ENCODE measurements at regions not wholly inside any gene's neighbourhood (a gene's known extent, or its start where the extent isn't known, plus 50 kb on each side); places are given as distances from the start of the nearest gene placed in this dataset.

GRCh38 chr18:71809711-71810110 is 734.4 kb downstream of the CBLN2 start:
- TF ChIP-seq TAF1 (IDR thresholded peaks at IDR 0.05; ENCODE audit: low read depth): no peak
- TF ChIP-seq EGR1 (IDR thresholded peaks at IDR 0.05): no peak
- no peak for TF ChIP-seq ZBTB7A (IDR thresholded peaks at IDR 0.05; ENCODE audit: low read depth)
- TF ChIP-seq USF1 (IDR thresholded peaks at IDR 0.05): no peak
- no peak for TF ChIP-seq FOXM1 (IDR thresholded peaks at IDR 0.05; ENCODE audit: borderline replicate concordance, low read depth)
- TF ChIP-seq, protein P1, sequence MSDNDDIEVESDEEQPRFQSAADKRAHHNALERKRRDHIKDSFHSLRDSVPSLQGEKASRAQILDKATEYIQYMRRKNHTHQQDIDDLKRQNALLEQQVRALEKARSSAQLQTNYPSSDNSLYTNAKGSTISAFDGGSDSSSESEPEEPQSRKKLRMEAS (IDR thresholded peaks at IDR 0.05): no peak
- TF ChIP-seq EP300 (IDR thresholded peaks at IDR 0.05; ENCODE audit: borderline replicate concordance): no peak
- no peak for TF ChIP-seq NFIC (IDR thresholded peaks at IDR 0.05)
- no peak for TF ChIP-seq TEAD4 (IDR thresholded peaks at IDR 0.05)
- TF ChIP-seq, protein P2, sequence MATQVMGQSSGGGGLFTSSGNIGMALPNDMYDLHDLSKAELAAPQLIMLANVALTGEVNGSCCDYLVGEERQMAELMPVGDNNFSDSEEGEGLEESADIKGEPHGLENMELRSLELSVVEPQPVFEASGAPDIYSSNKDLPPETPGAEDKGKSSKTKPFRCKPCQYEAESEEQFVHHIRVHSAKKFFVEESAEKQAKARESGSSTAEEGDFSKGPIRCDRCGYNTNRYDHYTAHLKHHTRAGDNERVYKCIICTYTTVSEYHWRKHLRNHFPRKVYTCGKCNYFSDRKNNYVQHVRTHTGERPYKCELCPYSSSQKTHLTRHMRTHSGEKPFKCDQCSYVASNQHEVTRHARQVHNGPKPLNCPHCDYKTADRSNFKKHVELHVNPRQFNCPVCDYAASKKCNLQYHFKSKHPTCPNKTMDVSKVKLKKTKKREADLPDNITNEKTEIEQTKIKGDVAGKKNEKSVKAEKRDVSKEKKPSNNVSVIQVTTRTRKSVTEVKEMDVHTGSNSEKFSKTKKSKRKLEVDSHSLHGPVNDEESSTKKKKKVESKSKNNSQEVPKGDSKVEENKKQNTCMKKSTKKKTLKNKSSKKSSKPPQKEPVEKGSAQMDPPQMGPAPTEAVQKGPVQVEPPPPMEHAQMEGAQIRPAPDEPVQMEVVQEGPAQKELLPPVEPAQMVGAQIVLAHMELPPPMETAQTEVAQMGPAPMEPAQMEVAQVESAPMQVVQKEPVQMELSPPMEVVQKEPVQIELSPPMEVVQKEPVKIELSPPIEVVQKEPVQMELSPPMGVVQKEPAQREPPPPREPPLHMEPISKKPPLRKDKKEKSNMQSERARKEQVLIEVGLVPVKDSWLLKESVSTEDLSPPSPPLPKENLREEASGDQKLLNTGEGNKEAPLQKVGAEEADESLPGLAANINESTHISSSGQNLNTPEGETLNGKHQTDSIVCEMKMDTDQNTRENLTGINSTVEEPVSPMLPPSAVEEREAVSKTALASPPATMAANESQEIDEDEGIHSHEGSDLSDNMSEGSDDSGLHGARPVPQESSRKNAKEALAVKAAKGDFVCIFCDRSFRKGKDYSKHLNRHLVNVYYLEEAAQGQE (IDR thresholded peaks at IDR 0.05; ENCODE audit: low read depth): no peak
- TF ChIP-seq CEBPB (IDR thresholded peaks at IDR 0.05): no peak
- no peak for TF ChIP-seq TCF12 (IDR thresholded peaks at IDR 0.05; ENCODE audit: low read depth)
- no peak for TF ChIP-seq CREB1 (IDR thresholded peaks at IDR 0.05; ENCODE audit: low read depth)

- TF ChIP-seq USF1 (IDR thresholded peaks at IDR 0.05) (no peak), EP300 (IDR thresholded peaks at IDR 0.05; ENCODE audit: borderline replicate concordance) (no peak), TEAD4 (IDR thresholded peaks at IDR 0.05) (no peak), CREB1 (IDR thresholded peaks at IDR 0.05; ENCODE audit: low read depth) (no peak), ZBTB7A (IDR thresholded peaks at IDR 0.05; ENCODE audit: low read depth) (no peak), TCF12 (IDR thresholded peaks at IDR 0.05; ENCODE audit: low read depth) (no peak), RAD21 (IDR thresholded peaks at IDR 0.05; ENCODE audit: low read depth) (no peak), NFIC (IDR thresholded peaks at IDR 0.05) (no peak), EGR1 (IDR thresholded peaks at IDR 0.05) (no peak), YY1 (IDR thresholded peaks at IDR 0.05; ENCODE audit: low read depth) (no peak), TAF1 (IDR thresholded peaks at IDR 0.05; ENCODE audit: low read depth) (no peak), FOXM1 (IDR thresholded peaks at IDR 0.05; ENCODE audit: borderline replicate concordance, low read depth) (no peak)
- TF ChIP-seq, protein P2 (IDR thresholded peaks at IDR 0.05; ENCODE audit: low read depth): no peak
- TF ChIP-seq, protein P1 (IDR thresholded peaks at IDR 0.05): no peak
Observed at GRCh38 chr18:71808616-71809015, 735.5 kb downstream of the CBLN2 start.

- TF ChIP-seq ZBTB7A (IDR thresholded peaks at IDR 0.05; ENCODE audit: low read depth): no peak
- TF ChIP-seq YY1 (IDR thresholded peaks at IDR 0.05; ENCODE audit: low read depth): no peak
- TF ChIP-seq TAF1 (IDR thresholded peaks at IDR 0.05; ENCODE audit: low read depth): no peak
- no peak for TF ChIP-seq FOXM1 (IDR thresholded peaks at IDR 0.05; ENCODE audit: borderline replicate concordance, low read depth)
Observed at GRCh38 chr18:71807586-71807985, 736.6 kb downstream of the CBLN2 start.

DNA sequence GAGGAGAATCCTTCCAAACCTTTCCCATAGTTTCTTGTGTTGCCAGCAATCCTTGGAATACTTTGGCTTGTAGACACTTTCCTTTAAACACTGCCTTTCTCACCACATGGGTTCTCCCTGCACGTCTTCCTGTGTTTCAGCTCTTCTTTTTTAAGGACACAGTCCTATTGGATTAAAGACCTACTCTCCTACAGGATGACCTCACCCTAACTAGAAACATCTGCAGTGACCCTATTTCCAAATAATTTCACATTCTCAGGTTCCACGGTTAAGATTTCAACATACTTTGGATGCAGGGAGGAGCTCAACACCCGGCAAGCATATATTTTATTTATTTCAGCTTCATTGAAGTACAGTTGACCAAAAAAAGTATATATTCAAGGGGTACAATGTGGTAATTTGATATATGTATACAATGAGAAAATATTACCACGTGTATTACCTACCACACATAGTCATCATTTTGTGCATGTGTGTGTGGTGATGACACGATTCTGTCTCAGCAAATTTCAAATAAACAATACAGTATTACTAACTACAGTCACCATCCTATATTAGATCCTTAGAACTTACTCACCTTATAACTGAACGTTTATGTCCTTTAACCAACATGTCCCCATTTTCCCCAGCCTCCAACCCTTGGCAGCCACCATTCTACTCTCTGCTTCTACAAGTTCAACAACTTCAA is 745.0 kb downstream of the CBLN2 start:
- TF ChIP-seq TEAD4 (IDR thresholded peaks at IDR 0.05): no peak
- TF ChIP-seq TCF12 (IDR thresholded peaks at IDR 0.05; ENCODE audit: low read depth): no peak
- TF ChIP-seq ZBTB7A (IDR thresholded peaks at IDR 0.05; ENCODE audit: low read depth): no peak
- TF ChIP-seq NFIC (IDR thresholded peaks at IDR 0.05): no peak
- TF ChIP-seq FOXM1 (IDR thresholded peaks at IDR 0.05; ENCODE audit: borderline replicate concordance, low read depth): no peak
- TF ChIP-seq, protein P1 (IDR thresholded peaks at IDR 0.05): no peak
- TF ChIP-seq, protein P2 (IDR thresholded peaks at IDR 0.05; ENCODE audit: low read depth): no peak

Measured in Ishikawa (cell line).